Activated CD8-positive, alpha-beta T cell treated with anti-CD3 and anti-CD28 coated beads for 36 hours (primary cell): ENCODE measurements at regions not wholly inside any gene's neighbourhood (a gene's known extent, or its start where the extent isn't known, plus 50 kb on each side); places are given as distances from the start of the nearest gene placed in this dataset.

Source experiments
- ATAC-seq: fragments of 200-7000 bp; cut with Tn5 transposase; one replicate; pipeline ENCODE4 v1.10.0; 2021; ENCODE audit warnings: mild to moderate bottlenecking, moderate library complexity
- CTCF ChIA-PET: fragments of 350-600 bp; sonication (Branson Sonifier 250); formaldehyde crosslinking; loops from one replicate; lab custom pipeline; 2021; ENCODE audit warnings: antibody characterized with exemption; lab: Charles Lee
- POLR2A ChIA-PET: fragments of 350-600 bp; sonication (Branson Sonifier 250); formaldehyde crosslinking; loops from one replicate; lab custom pipeline; 2021; ENCODE audit warnings: antibody characterized with exemption; lab: Charles Lee
- DNase-seq: peaks from one replicate; pipeline ENCODE4 v3.0.0-alpha.2; 2020
- H3K27ac Mint-ChIP-seq: one replicate; pipeline ENCODE4 v1.8.0; 2021; ENCODE audit warnings: mild to moderate bottlenecking, mixed read lengths
- H3K27me3 Mint-ChIP-seq: one replicate; pipeline ENCODE4 v1.8.0; 2021; ENCODE audit warnings: mixed read lengths
- H3K36me3 Mint-ChIP-seq: one replicate; pipeline ENCODE4 v1.8.0; 2021; ENCODE audit warnings: low read depth, mixed read lengths
- H3K4me1 Mint-ChIP-seq: one replicate; pipeline ENCODE4 v1.8.0; 2021; ENCODE audit warnings: low read depth, mixed read lengths
- H3K4me3 Mint-ChIP-seq: one replicate; pipeline ENCODE4 v1.8.0; 2021; ENCODE audit warnings: mild to moderate bottlenecking, moderate library complexity, mixed read lengths
- H3K9me3 Mint-ChIP-seq: one replicate; pipeline ENCODE4 v1.8.0; 2021; ENCODE audit warnings: mixed read lengths
- intact Hi-C: fragments of 100-400 bp; cut with micrococcal nuclease; formaldehyde crosslinking; loops from one replicate; pipeline ENCODE4 v1.10.0; 2022
- TF ChIP-seq, protein P1 (sequence below): fragments of 200-600 bp; IDR thresholded peaks from one replicate; pipeline ENCODE4 v1.8.0; 2022; ENCODE audit warnings: antibody characterized with exemption, mild to moderate bottlenecking

DNA sequence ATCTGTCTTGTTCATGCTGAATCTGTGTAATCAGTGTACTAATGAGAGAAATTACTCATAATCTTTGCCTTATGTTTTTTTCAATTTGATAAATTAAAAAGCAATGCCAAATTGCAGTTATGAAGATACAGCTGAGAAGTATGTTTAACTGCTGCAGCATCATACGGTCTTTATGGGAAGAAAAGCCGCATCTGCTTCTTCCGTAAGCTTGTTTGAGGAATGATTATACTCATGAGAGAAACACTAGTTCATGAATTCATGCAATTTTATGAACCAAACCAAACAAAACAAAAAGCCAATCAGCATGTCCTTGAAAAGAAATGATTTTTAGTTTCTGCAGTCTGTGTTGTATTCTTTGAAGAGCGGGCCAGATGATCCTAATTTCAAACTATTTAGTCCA, 275.9 kb upstream of the ARHGEF26 start:
- Mint-ChIP-seq H3K9me3 (no peaks in the 10 kb centered on the region), H3K4me1 (no peaks in the 10 kb centered on the region), H3K4me3 (no peak overlapping the region), H3K27me3 (peaks cover 9% of the 10 kb centered on the region), H3K27ac (no peak overlapping the region), H3K36me3 (no peaks in the 10 kb centered on the region)
- DNase-seq (no peak), ATAC-seq (no peak)
- TF ChIP-seq, protein P1, sequence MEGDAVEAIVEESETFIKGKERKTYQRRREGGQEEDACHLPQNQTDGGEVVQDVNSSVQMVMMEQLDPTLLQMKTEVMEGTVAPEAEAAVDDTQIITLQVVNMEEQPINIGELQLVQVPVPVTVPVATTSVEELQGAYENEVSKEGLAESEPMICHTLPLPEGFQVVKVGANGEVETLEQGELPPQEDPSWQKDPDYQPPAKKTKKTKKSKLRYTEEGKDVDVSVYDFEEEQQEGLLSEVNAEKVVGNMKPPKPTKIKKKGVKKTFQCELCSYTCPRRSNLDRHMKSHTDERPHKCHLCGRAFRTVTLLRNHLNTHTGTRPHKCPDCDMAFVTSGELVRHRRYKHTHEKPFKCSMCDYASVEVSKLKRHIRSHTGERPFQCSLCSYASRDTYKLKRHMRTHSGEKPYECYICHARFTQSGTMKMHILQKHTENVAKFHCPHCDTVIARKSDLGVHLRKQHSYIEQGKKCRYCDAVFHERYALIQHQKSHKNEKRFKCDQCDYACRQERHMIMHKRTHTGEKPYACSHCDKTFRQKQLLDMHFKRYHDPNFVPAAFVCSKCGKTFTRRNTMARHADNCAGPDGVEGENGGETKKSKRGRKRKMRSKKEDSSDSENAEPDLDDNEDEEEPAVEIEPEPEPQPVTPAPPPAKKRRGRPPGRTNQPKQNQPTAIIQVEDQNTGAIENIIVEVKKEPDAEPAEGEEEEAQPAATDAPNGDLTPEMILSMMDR = no peak
- intact Hi-C loops = no loop called here
- ChIA-PET CTCF (no interaction called here), POLR2A (no interaction called here)

DNA sequence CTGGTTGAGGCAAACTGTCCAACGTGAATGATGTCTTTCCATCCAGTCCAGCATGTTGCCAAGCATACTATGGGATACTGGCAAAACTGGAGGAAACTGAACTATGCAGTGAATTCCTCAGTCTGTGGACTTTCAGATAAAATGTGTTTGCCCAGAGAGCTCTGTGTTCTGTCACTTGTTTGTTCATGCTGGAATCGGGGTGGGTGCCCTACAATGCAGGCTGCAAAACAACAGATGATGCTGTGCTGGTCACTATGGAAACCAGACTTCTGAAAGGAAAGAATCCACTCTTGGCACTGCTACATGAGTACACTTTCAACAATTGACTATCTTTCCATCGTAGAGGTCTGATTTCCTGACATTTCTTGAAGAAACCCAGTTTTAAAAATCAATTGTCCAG, 272.5 kb upstream of the ARHGEF26 start:
- Mint-ChIP-seq H3K4me3 (no peak overlapping the region), H3K9me3 (no peaks in the 10 kb centered on the region), H3K27me3 (peaks cover 5% of the 10 kb centered on the region), H3K4me1 (no peaks in the 10 kb centered on the region), H3K27ac (no peak overlapping the region), H3K36me3 (no peaks in the 10 kb centered on the region)
- DNase-seq (no peak), ATAC-seq (no peak)
- ChIA-PET CTCF (interaction anchor here (1.2 kb wide), 1 partner anchor 8 kb away, joined by 3 read pairs; no protein-coding TSS in a partner anchor), POLR2A (no interaction called here)
- TF ChIP-seq, protein P1 = no peak
- intact Hi-C loops = no loop called here

DNA sequence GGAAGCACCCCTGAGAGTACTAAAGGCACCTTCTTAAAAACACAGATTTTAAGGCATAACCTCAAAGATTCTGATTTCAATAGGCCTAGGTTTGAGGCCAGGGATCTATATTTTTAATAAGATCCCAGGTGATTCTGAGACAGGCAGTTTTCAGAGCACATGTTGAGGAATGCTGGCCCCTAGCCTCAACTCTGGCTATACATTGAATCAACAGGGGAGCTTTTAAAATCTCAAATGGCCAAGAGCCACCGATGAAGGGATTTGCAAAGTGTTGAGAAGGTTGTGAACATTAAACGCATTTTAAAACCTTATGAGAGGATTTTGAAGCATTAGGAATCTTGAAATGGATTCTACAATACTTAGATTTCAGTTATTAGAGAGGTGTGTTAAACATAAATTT, 268.8 kb upstream of the ARHGEF26 start:
- Mint-ChIP-seq H3K4me3 (no peak overlapping the region), H3K36me3 (no peaks in the 10 kb centered on the region), H3K27ac (no peak overlapping the region), H3K4me1 (no peaks in the 10 kb centered on the region), H3K27me3 (peaks cover 4% of the 10 kb centered on the region), H3K9me3 (no peaks in the 10 kb centered on the region)
- intact Hi-C loops = no loop called here
- ATAC-seq (no peak), DNase-seq (no peak)
- ChIA-PET POLR2A (no interaction called here), CTCF (interaction anchor here (0.6 kb wide), 1 partner anchor 207 kb away, joined by 3 read pairs; no protein-coding TSS in a partner anchor)
- TF ChIP-seq, protein P1 = no peak

DNA sequence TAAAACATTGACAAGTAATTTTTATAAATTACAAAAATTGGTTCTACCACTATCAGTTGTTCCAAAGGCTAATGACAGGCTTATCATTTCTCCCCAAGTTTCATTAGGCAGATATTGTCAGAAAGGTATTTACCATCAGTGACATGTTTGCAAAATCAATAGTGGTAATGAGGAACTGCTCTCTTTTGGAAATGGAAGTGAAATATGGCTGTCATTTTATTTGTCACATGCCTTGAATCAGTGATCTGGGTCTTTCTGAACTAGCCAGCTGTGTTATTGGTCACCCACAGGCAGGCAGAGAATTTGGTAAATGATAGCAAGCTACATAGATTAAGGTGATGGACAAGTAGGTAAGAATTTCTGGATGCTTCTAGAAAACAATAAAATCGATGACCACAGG, 268.0 kb upstream of the ARHGEF26 start:
- Mint-ChIP-seq H3K27me3 (peaks cover 4% of the 10 kb centered on the region), H3K4me1 (no peaks in the 10 kb centered on the region), H3K4me3 (no peak overlapping the region), H3K36me3 (no peaks in the 10 kb centered on the region), H3K27ac (no peak overlapping the region), H3K9me3 (no peaks in the 10 kb centered on the region)
- ChIA-PET POLR2A (no interaction called here), CTCF (no interaction called here)
- TF ChIP-seq, protein P1 = no peak
- ATAC-seq (no peak), DNase-seq (no peak)
- intact Hi-C loops = no loop called here

DNA sequence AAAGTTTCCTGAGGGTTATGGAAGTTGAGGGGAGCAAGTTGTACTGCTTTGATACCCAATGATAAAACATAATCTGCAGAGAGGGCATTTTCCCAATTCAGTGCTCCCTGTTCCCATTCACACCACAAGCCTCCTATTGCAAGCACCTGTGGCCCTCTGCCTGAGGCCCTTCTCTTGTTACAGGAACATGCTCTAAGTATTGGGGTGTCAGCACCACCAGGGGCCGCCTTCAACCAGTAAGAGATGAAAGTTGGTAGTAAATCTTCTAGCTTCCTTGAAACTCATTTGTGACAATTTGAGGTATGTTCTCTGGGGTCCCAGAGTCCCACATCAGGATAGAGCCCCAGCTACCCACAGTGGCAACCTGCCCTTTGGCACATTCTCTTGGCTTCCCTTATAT, 265.4 kb upstream of the ARHGEF26 start:
- Mint-ChIP-seq H3K4me1 (no peaks in the 10 kb centered on the region), H3K27ac (no peak overlapping the region), H3K9me3 (no peaks in the 10 kb centered on the region), H3K27me3 (peaks cover 5% of the 10 kb centered on the region), H3K4me3 (no peak overlapping the region), H3K36me3 (no peaks in the 10 kb centered on the region)
- no peak for ATAC-seq
- POLR2A ChIA-PET = interaction anchor here (1.1 kb wide), 1 partner anchor 18 kb away, joined by 3 read pairs; no protein-coding TSS in a partner anchor
- no peak for DNase-seq
- TF ChIP-seq, protein P1 = no peak
- intact Hi-C loops = no loop called here
- CTCF ChIA-PET = no interaction called here
